ENCODE measurements at regions not wholly inside any gene's neighbourhood (a gene's known extent, or its start where the extent isn't known, plus 50 kb on each side); places are given as distances from the start of the nearest gene placed in this dataset.

GRCh38 chr11:76276781-76277155, 70.5 kb upstream of the WNT11 start:
- Histone ChIP-seq H3K27me3 (ENCODE audit: insufficient read depth) (0 out of 2 replicates have a peak, but pooled peaks cover 4% of the 10 kb centered on the region), H3F3A (replicated peaks; ENCODE audit: insufficient read depth) (no peaks in the 10 kb centered on the region), H3K9me2 (no peaks in the 10 kb centered on the region), H2AFZ (ENCODE audit: low read depth) (no peak overlapping the region), H3K4me2 (no peak overlapping the region), H3K9me3 (no peaks in the 10 kb centered on the region), H3K4me3 (ENCODE audit: low read depth in 2 of 2, low read length in 1 of 2) (no peak overlapping the region), H4K20me1 (ENCODE audit: insufficient read depth) (no peaks in the 10 kb centered on the region), H3K36me3 (replicated peaks in 1 of 2; ENCODE audit: control insufficient read depth in 1 of 2, insufficient read depth in 2 of 2, low read length in 1 of 2) (no peaks in the 10 kb centered on the region), H3K27ac (ENCODE audit: low read depth in 2 of 2, low read length in 1 of 2) (no peak overlapping the region), H3K9ac (no peak overlapping the region), H3K79me2 (ENCODE audit: insufficient read depth) (no peaks in the 10 kb centered on the region), H3K4me1 (ENCODE audit: control insufficient read depth in 1 of 2, insufficient read depth in 2 of 2, low read depth in 1 of 2, low read length in 1 of 2) (no peaks in the 10 kb centered on the region; a peak in 1 of 4 replicates)
- DNase-seq = no peak
- WGBS (ENCODE audit: low lambda C conversion rate) = 76% methylated on average over 3 of the region's 4 CpGs
- CTCF ChIA-PET = interaction anchor here (1.0 kb wide), 1 partner anchor 68 kb away, joined by 6 read pairs; no protein-coding TSS in a partner anchor
- POLR2A ChIA-PET = no interaction called here
- TF ChIP-seq TAF1 (IDR thresholded peaks at IDR 0.05; ENCODE audit: borderline replicate concordance, low read depth, low read length) = no peak
- TF ChIP-seq RAD21 (IDR thresholded peaks at IDR 0.05; ENCODE audit: low read length) = no peak
- no peak for TF ChIP-seq FOXJ3 (CRISPR knock-in tag; IDR thresholded peaks at IDR 0.05)
- TF ChIP-seq ELF1 (IDR thresholded peaks at IDR 0.05) = no peak
- TF ChIP-seq, protein P1, sequence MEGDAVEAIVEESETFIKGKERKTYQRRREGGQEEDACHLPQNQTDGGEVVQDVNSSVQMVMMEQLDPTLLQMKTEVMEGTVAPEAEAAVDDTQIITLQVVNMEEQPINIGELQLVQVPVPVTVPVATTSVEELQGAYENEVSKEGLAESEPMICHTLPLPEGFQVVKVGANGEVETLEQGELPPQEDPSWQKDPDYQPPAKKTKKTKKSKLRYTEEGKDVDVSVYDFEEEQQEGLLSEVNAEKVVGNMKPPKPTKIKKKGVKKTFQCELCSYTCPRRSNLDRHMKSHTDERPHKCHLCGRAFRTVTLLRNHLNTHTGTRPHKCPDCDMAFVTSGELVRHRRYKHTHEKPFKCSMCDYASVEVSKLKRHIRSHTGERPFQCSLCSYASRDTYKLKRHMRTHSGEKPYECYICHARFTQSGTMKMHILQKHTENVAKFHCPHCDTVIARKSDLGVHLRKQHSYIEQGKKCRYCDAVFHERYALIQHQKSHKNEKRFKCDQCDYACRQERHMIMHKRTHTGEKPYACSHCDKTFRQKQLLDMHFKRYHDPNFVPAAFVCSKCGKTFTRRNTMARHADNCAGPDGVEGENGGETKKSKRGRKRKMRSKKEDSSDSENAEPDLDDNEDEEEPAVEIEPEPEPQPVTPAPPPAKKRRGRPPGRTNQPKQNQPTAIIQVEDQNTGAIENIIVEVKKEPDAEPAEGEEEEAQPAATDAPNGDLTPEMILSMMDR (IDR thresholded peaks at IDR 0.05) = no peak
- TF ChIP-seq NRF1 (IDR thresholded peaks at IDR 0.05; ENCODE audit: low read depth, low read length) = no peak
- TF ChIP-seq SIN3A (IDR thresholded peaks at IDR 0.05; ENCODE audit: borderline replicate concordance, low read depth, low read length) = no peak
- TF ChIP-seq RCOR1 (IDR thresholded peaks at IDR 0.05; ENCODE audit: low read length) = no peak
- TF ChIP-seq, protein P2, sequence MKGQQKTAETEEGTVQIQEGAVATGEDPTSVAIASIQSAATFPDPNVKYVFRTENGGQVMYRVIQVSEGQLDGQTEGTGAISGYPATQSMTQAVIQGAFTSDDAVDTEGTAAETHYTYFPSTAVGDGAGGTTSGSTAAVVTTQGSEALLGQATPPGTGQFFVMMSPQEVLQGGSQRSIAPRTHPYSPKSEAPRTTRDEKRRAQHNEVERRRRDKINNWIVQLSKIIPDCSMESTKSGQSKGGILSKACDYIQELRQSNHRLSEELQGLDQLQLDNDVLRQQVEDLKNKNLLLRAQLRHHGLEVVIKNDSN (IDR thresholded peaks at IDR 0.05; ENCODE audit: borderline replicate concordance, low read depth) = no peak
- TF ChIP-seq RXRA (IDR thresholded peaks at IDR 0.05; ENCODE audit: borderline replicate concordance, low read depth) = no peak
- TF ChIP-seq FOXM1 (IDR thresholded peaks at IDR 0.05; ENCODE audit: low read depth) = no peak
- TF ChIP-seq MXI1 (IDR thresholded peaks at IDR 0.05; ENCODE audit: low read depth, low read length) = no peak

DNA sequence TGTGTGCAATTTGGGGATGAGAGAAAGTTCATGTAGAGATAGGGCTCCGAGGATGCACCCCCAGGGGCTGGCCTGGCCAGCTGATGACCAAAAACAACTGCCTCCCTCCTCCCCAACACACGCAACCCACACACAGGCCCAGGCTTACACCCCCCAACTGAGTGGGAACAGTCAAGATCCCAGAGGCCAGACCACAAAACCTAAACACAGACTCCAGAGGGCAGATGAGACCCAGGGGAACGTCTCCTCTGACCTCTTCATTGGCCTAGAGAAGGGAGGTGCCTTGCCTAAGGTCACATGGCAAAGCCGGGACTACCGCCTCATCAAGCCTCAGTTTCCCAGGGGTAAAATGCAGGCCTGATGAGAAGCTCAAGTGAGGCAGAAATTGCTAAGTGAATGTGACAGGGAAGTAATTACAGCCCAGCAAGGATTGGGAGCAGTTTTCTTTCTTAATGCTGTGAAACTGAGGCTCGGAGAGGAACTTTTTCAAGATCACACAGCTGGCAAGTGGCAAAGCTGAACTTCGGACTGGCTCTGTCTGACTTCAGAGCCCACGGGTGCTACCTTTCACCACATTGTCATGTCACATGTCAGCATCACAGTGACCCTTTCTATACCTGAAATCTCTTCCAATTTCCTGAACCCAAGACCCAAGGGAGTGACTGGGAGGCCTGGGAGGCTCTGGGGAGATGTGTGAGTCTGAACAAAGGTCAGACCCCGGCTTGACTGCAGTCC, 69.9 kb upstream of the WNT11 start:
- Histone ChIP-seq H3K27ac (ENCODE audit: low read depth in 2 of 2, low read length in 1 of 2) (no peak overlapping the region), H3K4me2 (no peak overlapping the region), H3K4me1 (ENCODE audit: control insufficient read depth in 1 of 2, insufficient read depth in 2 of 2, low read depth in 1 of 2, low read length in 1 of 2) (no peaks in the 10 kb centered on the region; a peak in 1 of 4 replicates), H3K36me3 (replicated peaks in 1 of 2; ENCODE audit: control insufficient read depth in 1 of 2, insufficient read depth in 2 of 2, low read length in 1 of 2) (no peaks in the 10 kb centered on the region), H3K9ac (no peak overlapping the region), H3K9me2 (no peaks in the 10 kb centered on the region), H3F3A (replicated peaks; ENCODE audit: insufficient read depth) (no peaks in the 10 kb centered on the region), H3K79me2 (ENCODE audit: insufficient read depth) (no peaks in the 10 kb centered on the region), H3K27me3 (ENCODE audit: insufficient read depth) (0 out of 2 replicates have a peak, but pooled peaks cover 4% of the 10 kb centered on the region), H3K9me3 (no peaks in the 10 kb centered on the region), H2AFZ (ENCODE audit: low read depth) (no peak overlapping the region), H3K4me3 (ENCODE audit: low read depth in 2 of 2, low read length in 1 of 2) (no peak overlapping the region), H4K20me1 (ENCODE audit: insufficient read depth) (no peaks in the 10 kb centered on the region)
- no peak for DNase-seq
- POLR2A ChIA-PET = no interaction called here
- CTCF ChIA-PET = no interaction called here
- 52% methylated on average over 6 of the region's 9 CpGs for WGBS (ENCODE audit: low lambda C conversion rate)
- TF ChIP-seq RAD21 (IDR thresholded peaks at IDR 0.05; ENCODE audit: low read length) (no peak), TAF1 (IDR thresholded peaks at IDR 0.05; ENCODE audit: borderline replicate concordance, low read depth, low read length) (no peak), CHD2 (IDR thresholded peaks at IDR 0.05; ENCODE audit: low read length, partially characterized antibody) (no peak), NFIC (IDR thresholded peaks at IDR 0.05; ENCODE audit: borderline replicate concordance) (no peak), EZH2phosphoT487 (IDR thresholded peaks at IDR 0.05; ENCODE audit: borderline replicate concordance, low read depth) (no peak), PBX3 (IDR thresholded peaks at IDR 0.05) (no peak), YY1 (IDR thresholded peaks at IDR 0.05; ENCODE audit: low read depth) (no peak), SIN3A (IDR thresholded peaks at IDR 0.05; ENCODE audit: borderline replicate concordance, low read depth, low read length) (no peak), NRF1 (IDR thresholded peaks at IDR 0.05; ENCODE audit: low read depth, low read length) (no peak)
- TF ChIP-seq, protein P3, sequence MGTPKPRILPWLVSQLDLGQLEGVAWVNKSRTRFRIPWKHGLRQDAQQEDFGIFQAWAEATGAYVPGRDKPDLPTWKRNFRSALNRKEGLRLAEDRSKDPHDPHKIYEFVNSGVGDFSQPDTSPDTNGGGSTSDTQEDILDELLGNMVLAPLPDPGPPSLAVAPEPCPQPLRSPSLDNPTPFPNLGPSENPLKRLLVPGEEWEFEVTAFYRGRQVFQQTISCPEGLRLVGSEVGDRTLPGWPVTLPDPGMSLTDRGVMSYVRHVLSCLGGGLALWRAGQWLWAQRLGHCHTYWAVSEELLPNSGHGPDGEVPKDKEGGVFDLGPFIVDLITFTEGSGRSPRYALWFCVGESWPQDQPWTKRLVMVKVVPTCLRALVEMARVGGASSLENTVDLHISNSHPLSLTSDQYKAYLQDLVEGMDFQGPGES (IDR thresholded peaks at IDR 0.05; ENCODE audit: low read depth, low read length) = no peak
- TF ChIP-seq, protein P1 (IDR thresholded peaks at IDR 0.05) = no peak
